Chondrocyte (in vitro differentiated cells): ENCODE measurements at regions not wholly inside any gene's neighbourhood (a gene's known extent, or its start where the extent isn't known, plus 50 kb on each side); places are given as distances from the start of the nearest gene placed in this dataset.

Experiments
- DNase-seq: peaks from one replicate; pipeline ENCODE4 v3.0.0; 2021; ENCODE audit warnings: mixed read lengths, low spot score
- H3K27ac Mint-ChIP-seq: one replicate; pipeline ENCODE4 v1.8.0; 2021; ENCODE audit warnings: mild to moderate bottlenecking, moderate library complexity, mixed read lengths; ENCODE audit not compliant: unreplicated experiment
- H3K27me3 Mint-ChIP-seq: 2 replicates; pipeline ENCODE4 v1.8.0; 2021; ENCODE audit warnings: low read depth, mixed read lengths
- H3K36me3 Mint-ChIP-seq: 2 replicates; pipeline ENCODE4 v1.8.0; 2021; ENCODE audit warnings: low read depth, mixed read lengths
- H3K4me1 Mint-ChIP-seq: 2 replicates; pipeline ENCODE4 v1.8.0; 2021; ENCODE audit warnings: low read depth, mild to moderate bottlenecking, mixed read lengths
- H3K4me3 Mint-ChIP-seq: one replicate; pipeline ENCODE4 v1.8.0; 2021; ENCODE audit warnings: mild to moderate bottlenecking, moderate library complexity, mixed read lengths; ENCODE audit not compliant: unreplicated experiment
- H3K9me3 Mint-ChIP-seq: 2 replicates; pipeline ENCODE4 v1.8.0; 2021; ENCODE audit warnings: low read depth, mixed read lengths
- CTCF ChIP-seq: fragments of 200-600 bp; sonication (generic); IDR thresholded peaks from 2 replicates; pipeline ENCODE4 v1.5.0; 2021; ENCODE audit warnings: antibody characterized with exemption, mild to moderate bottlenecking, moderate library complexity

- Mint-ChIP-seq H3K4me1 (peaks cover 20% of the 10 kb centered on the region), H3K36me3 (no peaks in the 10 kb centered on the region), H3K27ac (no peak overlapping the region), H3K4me3 (no peak overlapping the region), H3K9me3 (peaks cover 4% of the 10 kb centered on the region), H3K27me3 (no peaks in the 10 kb centered on the region)
- no peak for DNase-seq
- TF ChIP-seq CTCF = no peak
Observed at GRCh38 chr20:50299325-50299629, 108.6 kb downstream of the CEBPB start.

GRCh38 chr20:50301165-50301564, 110.5 kb downstream of the CEBPB start:
- Mint-ChIP-seq H3K27me3 (no peaks in the 10 kb centered on the region), H3K4me3 (no peak overlapping the region), H3K36me3 (no peaks in the 10 kb centered on the region), H3K27ac (no peak overlapping the region), H3K9me3 (peaks cover 4% of the 10 kb centered on the region), H3K4me1 (peaks cover 39% of the 10 kb centered on the region)
- TF ChIP-seq CTCF = no peak
- no peak for DNase-seq

- peaks cover 4% of the 10 kb centered on the region for H3K9me3 Mint-ChIP-seq
- H3K27me3 Mint-ChIP-seq = no peaks in the 10 kb centered on the region
- DNase-seq = peak; percentile 8
- no peak for TF ChIP-seq CTCF
- no peak overlapping the region for H3K27ac Mint-ChIP-seq
- no peak overlapping the region for H3K4me3 Mint-ChIP-seq
- peaks cover 44% of the 10 kb centered on the region for H3K4me1 Mint-ChIP-seq
- H3K36me3 Mint-ChIP-seq = no peaks in the 10 kb centered on the region
Observed at GRCh38 chr20:50301712-50302111, 111.1 kb downstream of the CEBPB start.

- peaks cover 44% of the 10 kb centered on the region for H3K4me1 Mint-ChIP-seq
- H3K4me3 Mint-ChIP-seq = no peak overlapping the region
- H3K27ac Mint-ChIP-seq = peak overlapping the region; percentile 46
- no peaks in the 10 kb centered on the region for H3K36me3 Mint-ChIP-seq
- H3K27me3 Mint-ChIP-seq = no peaks in the 10 kb centered on the region
- peak; percentile 70 for DNase-seq
- peaks cover 4% of the 10 kb centered on the region for H3K9me3 Mint-ChIP-seq
- TF ChIP-seq CTCF = no peak
Observed at GRCh38 chr20:50302341-50303057, 111.9 kb downstream of the CEBPB start.

- Mint-ChIP-seq H3K4me3 (no peak overlapping the region), H3K4me1 (peaks cover 51% of the 10 kb centered on the region), H3K27ac (peak overlapping the region; percentile 93), H3K9me3 (peaks cover 4% of the 10 kb centered on the region), H3K36me3 (no peaks in the 10 kb centered on the region), H3K27me3 (no peaks in the 10 kb centered on the region)
- TF ChIP-seq CTCF = no peak
- peak; percentile 57 for DNase-seq
Observed at GRCh38 chr20:50303573-50304500, 113.2 kb downstream of the CEBPB start.
